ENCODE measurements at regions not wholly inside any gene's neighbourhood (a gene's known extent, or its start where the extent isn't known, plus 50 kb on each side); places are given as distances from the start of the nearest gene placed in this dataset.

GRCh38 chrX:95645738-95646137 lies 1038.9 kb upstream of the DIAPH2 start:
- no peak for TF ChIP-seq POLR2AphosphoS5 (IDR thresholded peaks at IDR 0.05; ENCODE audit: low read depth, low read length)
- TF ChIP-seq TAF1 (IDR thresholded peaks at IDR 0.05; ENCODE audit: borderline replicate concordance, insufficient read depth, low read length): no peak
- TF ChIP-seq SIN3A (IDR thresholded peaks at IDR 0.05; ENCODE audit: borderline replicate concordance, insufficient read depth, low read length): no peak
